HG02763 (cell line): ENCODE measurements at regions not wholly inside any gene's neighbourhood (a gene's known extent, or its start where the extent isn't known, plus 50 kb on each side); places are given as distances from the start of the nearest gene placed in this dataset.

Source experiments
- ATAC-seq: cut with Tn5 transposase; IDR thresholded peaks from one replicate; pipeline ENCODE4 v1.9.1; 2021; ENCODE audit warnings: mild to moderate bottlenecking, moderate library complexity; ENCODE audit not compliant: unreplicated experiment

GRCh38 chr7:9785211-9785610 lies 1188.5 kb upstream of the PHF14 start:
- no peak for ATAC-seq

- ATAC-seq: no peak
Observed at GRCh38 chr7:9796241-9796640, 1177.4 kb upstream of the PHF14 start.

GRCh38 chr7:9822458-9823290 lies 1151.0 kb upstream of the PHF14 start:
- ATAC-seq: no peak

- no peak for ATAC-seq
Observed at GRCh38 chr7:9835199-9835598, 1138.5 kb upstream of the PHF14 start.

GRCh38 chr7:9836671-9837070 lies 1137.0 kb upstream of the PHF14 start:
- no peak for ATAC-seq

GRCh38 chr7:9842301-9842700 lies 1131.4 kb upstream of the PHF14 start:
- no peak for ATAC-seq

GRCh38 chr7:9846902-9847301 lies 1126.8 kb upstream of the PHF14 start:
- ATAC-seq: no peak

GRCh38 chr7:9854605-9855004 lies 1119.1 kb upstream of the PHF14 start:
- no peak for ATAC-seq

- ATAC-seq: no peak
Observed at GRCh38 chr7:9856668-9857067, 1117.0 kb upstream of the PHF14 start.

- no peak for ATAC-seq
Observed at GRCh38 chr7:9863545-9863944, 1110.1 kb upstream of the PHF14 start.

GRCh38 chr7:9869151-9869550 lies 1104.5 kb upstream of the PHF14 start:
- no peak for ATAC-seq

- no peak for ATAC-seq
Observed at GRCh38 chr7:9869566-9869965, 1104.1 kb upstream of the PHF14 start.

- no peak for ATAC-seq
Observed at GRCh38 chr7:9870674-9871073, 1103.0 kb upstream of the PHF14 start.

- ATAC-seq: no peak
Observed at GRCh38 chr7:9874182-9874581, 1099.5 kb upstream of the PHF14 start.

GRCh38 chr7:9876053-9876452 lies 1097.6 kb upstream of the PHF14 start:
- no peak for ATAC-seq

GRCh38 chr7:9889554-9889953 lies 1084.1 kb upstream of the PHF14 start:
- ATAC-seq: no peak

- no peak for ATAC-seq
Observed at GRCh38 chr7:9890092-9890491, 1083.6 kb upstream of the PHF14 start.

GRCh38 chr7:9891056-9891455 lies 1082.6 kb upstream of the PHF14 start:
- no peak for ATAC-seq

GRCh38 chr7:9900339-9900738 lies 1073.3 kb upstream of the PHF14 start:
- ATAC-seq: no peak

- ATAC-seq: no peak
Observed at GRCh38 chr7:9921326-9921725, 1052.3 kb upstream of the PHF14 start.

- ATAC-seq: no peak
Observed at GRCh38 chr7:9937944-9938631, 1035.6 kb upstream of the PHF14 start.

- ATAC-seq: no peak
Observed at GRCh38 chr7:9939176-9939575, 1034.5 kb upstream of the PHF14 start.
